ENCODE measurements at regions not wholly inside any gene's neighbourhood (a gene's known extent, or its start where the extent isn't known, plus 50 kb on each side); places are given as distances from the start of the nearest gene placed in this dataset.

- H3K9ac ChIP-seq (replicated peaks in 1 of 4; ENCODE audit: extremely low read depth in 1 of 4, low read depth in 3 of 4, low read length in 3 of 4), result no peak overlapping the region
- H3K9me3 ChIP-seq (ENCODE audit: insufficient read depth in 2 of 2, low read depth in 1 of 2, low read length in 1 of 2), result peaks cover 3 to 8% of the 10 kb centered on the region in 2 experiments; a peak in 3 of 4 replicates
- H3K79me1 ChIP-seq (ENCODE audit: low read depth, low read length), result no peaks in the 10 kb centered on the region
- H2BK5ac ChIP-seq (ENCODE audit: low read depth, low read length), result no peak overlapping the region
- ChIA-PET CTCF (ENCODE audit: partially characterized antibody) (no interaction called here), POLR2A (ENCODE audit: partially characterized antibody) (no interaction called here)
- no peak overlapping the region for H2BK20ac ChIP-seq (ENCODE audit: low read length)
- H4K8ac ChIP-seq (ENCODE audit: extremely low read depth, insufficient read depth, low read length), result no peak overlapping the region
- no peaks in the 10 kb centered on the region for H3K27me3 ChIP-seq (replicated peaks in 1 of 4; ENCODE audit: control insufficient read depth in 3 of 4, extremely low read depth in 1 of 4, insufficient read depth in 3 of 4, low read length in 3 of 4)
- H2AFZ ChIP-seq (ENCODE audit: low read length), result no peak overlapping the region
- no peak overlapping the region for H3K18ac ChIP-seq (ENCODE audit: extremely low read depth, low read length)
- H3K36me3 ChIP-seq (ENCODE audit: control insufficient read depth in 2 of 4, insufficient read depth in 4 of 4, low read length in 3 of 4), result peaks cover 0 to 6% (median 0%) of the 10 kb centered on the region in 4 experiments; a peak in 1 of 8 replicates
- FAIRE-seq (no peak), DNase-seq (ENCODE audit: low read depth in 1 of 2, low spot score in 2 of 2) (no peak)
- no peak overlapping the region for H2AK5ac ChIP-seq (ENCODE audit: low read depth, low read length)
- no peak overlapping the region for H3K4me3 ChIP-seq (ENCODE audit: extremely low read depth in 1 of 4, insufficient read depth in 2 of 4, low read depth in 3 of 4, low read length in 4 of 4)
- H3K4me1 ChIP-seq (replicated peaks in 1 of 4; ENCODE audit: control insufficient read depth in 3 of 4, insufficient read depth in 4 of 4, low read length in 3 of 4), result no peaks in the 10 kb centered on the region
- H3K4ac ChIP-seq (replicated peaks; ENCODE audit: insufficient read length, low read depth, low read length), result no peak overlapping the region
- no peak overlapping the region for H3K27ac ChIP-seq (ENCODE audit: low read depth, low read length)
- H2BK15ac ChIP-seq (ENCODE audit: low read length), result no peak overlapping the region
- H3K79me2 ChIP-seq (ENCODE audit: control insufficient read depth in 1 of 2, insufficient read depth in 2 of 2, low read length in 2 of 2), result no peaks in the 10 kb centered on the region
- no peak overlapping the region for H3K56ac ChIP-seq (replicated peaks; ENCODE audit: insufficient read length, low read depth, low read length)
- no peak overlapping the region for H4K91ac ChIP-seq (replicated peaks; ENCODE audit: insufficient read length, low read length)
- H4K20me1 ChIP-seq (replicated peaks in 1 of 2; ENCODE audit: control insufficient read depth in 1 of 2, insufficient read depth in 2 of 2, low read length in 2 of 2), result no peaks in the 10 kb centered on the region
- H2BK12ac ChIP-seq (ENCODE audit: low read depth, low read length), result no peak overlapping the region
- H3K14ac ChIP-seq (ENCODE audit: insufficient read length), result no peak overlapping the region
- 79% methylated on average over 2 of the region's 2 CpGs; no CpG with 5 or more reads in 1 of the 2 experiments for WGBS, 2 experiments (ENCODE audit: extremely low coverage in 1 of 2, insufficient coverage in 1 of 2, insufficient read length in 1 of 2, insufficient replicate concordance in 2 of 2, low coverage in 1 of 2, low lambda C conversion rate in 2 of 2, missing lambda C conversion rate in 1 of 2)
- no peak overlapping the region for H2BK120ac ChIP-seq (replicated peaks; ENCODE audit: low read depth, low read length)
- H3K23me2 ChIP-seq (ENCODE audit: low read depth, low read length), result no peaks in the 10 kb centered on the region
- H4K5ac ChIP-seq (ENCODE audit: insufficient read length, low read depth, low read length), result no peak overlapping the region
- no peak overlapping the region for H3K23ac ChIP-seq (ENCODE audit: insufficient read length)
- H3K4me2 ChIP-seq (ENCODE audit: insufficient read depth in 1 of 2, low read depth in 2 of 2, low read length in 2 of 2), result no peak overlapping the region
- TF ChIP-seq KDM1A (IDR thresholded peaks at IDR 0.05; ENCODE audit: borderline replicate concordance, low read length), result no peak
- no peak for TF ChIP-seq ATF2 (IDR thresholded peaks at IDR 0.05; ENCODE audit: low read length)
- no peak for TF ChIP-seq CREB1 (IDR thresholded peaks at IDR 0.05)
- TF ChIP-seq BRCA1 (IDR thresholded peaks at IDR 0.05; ENCODE audit: low read depth, low read length), result no peak
- no peak for TF ChIP-seq EP300 (IDR thresholded peaks at IDR 0.05; ENCODE audit: borderline replicate concordance in 1 of 2, low read depth in 2 of 2, low read length in 2 of 2)
- TF ChIP-seq CHD2 (IDR thresholded peaks at IDR 0.05; ENCODE audit: low read length), result no peak
- no peak for TF ChIP-seq RNF2 (IDR thresholded peaks at IDR 0.05; ENCODE audit: borderline replicate concordance, low read depth, low read length, missing control alignments, poor library complexity, severe bottlenecking)
- TF ChIP-seq GTF2F1 (IDR thresholded peaks at IDR 0.05; ENCODE audit: borderline replicate concordance, low read depth, low read length), result no peak
Measured at GRCh38 chr6:153852481-153852880, 186.6 kb upstream of the OPRM1 start.
